GM18907 (cell line): ENCODE measurements at regions not wholly inside any gene's neighbourhood (a gene's known extent, or its start where the extent isn't known, plus 50 kb on each side); places are given as distances from the start of the nearest gene placed in this dataset.
"Not testable (repeated sequence)": the region's sequence is repeated elsewhere in the genome, so short reads cannot be mapped to it uniquely, and the experiment has no call there.

ENCODE experiments used
- ATAC-seq: cut with Tn5 transposase; IDR thresholded peaks from one replicate; pipeline ENCODE4 v1.9.1; 2021; ENCODE audit warnings: mild to moderate bottlenecking, moderate library complexity; ENCODE audit not compliant: unreplicated experiment

GRCh38 chr10:6986927-6987326 lies 406.9 kb upstream of the PRKCQ start:
- no peak for ATAC-seq

DNA sequence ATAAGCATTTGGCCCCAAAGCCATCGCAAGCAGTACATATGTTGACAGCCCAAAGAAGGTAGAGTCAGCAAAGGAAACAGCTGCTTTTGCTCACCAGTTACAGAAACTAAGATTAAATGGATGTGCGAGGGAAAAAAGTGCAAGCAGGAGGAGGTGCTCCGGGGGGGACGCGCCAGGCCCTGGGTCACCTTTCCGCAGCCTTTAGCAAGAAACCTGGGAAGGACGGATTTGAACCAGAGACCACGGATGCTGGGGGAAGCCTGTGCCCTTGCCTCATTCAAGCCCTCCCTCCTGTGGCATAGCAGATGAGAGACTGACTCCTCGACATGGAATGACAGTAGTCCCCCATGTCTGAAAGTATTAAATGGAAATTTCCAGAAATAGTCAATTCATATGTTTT lies 405.6 kb upstream of the PRKCQ start:
- no peak for ATAC-seq

DNA sequence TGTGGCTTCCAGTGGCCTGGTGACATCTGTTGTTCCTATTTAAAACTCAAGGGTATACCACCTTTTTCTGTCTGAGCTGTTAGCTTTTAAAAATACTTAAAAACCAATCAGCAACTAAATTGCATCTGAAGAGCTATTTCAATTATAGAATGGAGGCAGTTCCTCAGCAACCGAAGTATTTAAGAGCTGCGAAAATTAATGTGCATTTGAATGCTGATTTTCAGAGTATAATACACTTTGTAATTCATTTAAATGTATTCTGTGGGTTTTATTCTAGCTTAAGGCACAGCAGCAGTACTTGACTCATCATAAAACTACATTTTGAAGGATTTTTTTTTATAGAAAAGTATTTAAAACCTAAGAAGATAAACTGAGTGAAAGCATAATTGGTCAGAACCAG lies 404.9 kb upstream of the PRKCQ start:
- no peak for ATAC-seq

GRCh38 chr10:6984016-6984415 lies 403.9 kb upstream of the PRKCQ start:
- ATAC-seq: not testable (repeated sequence)

DNA sequence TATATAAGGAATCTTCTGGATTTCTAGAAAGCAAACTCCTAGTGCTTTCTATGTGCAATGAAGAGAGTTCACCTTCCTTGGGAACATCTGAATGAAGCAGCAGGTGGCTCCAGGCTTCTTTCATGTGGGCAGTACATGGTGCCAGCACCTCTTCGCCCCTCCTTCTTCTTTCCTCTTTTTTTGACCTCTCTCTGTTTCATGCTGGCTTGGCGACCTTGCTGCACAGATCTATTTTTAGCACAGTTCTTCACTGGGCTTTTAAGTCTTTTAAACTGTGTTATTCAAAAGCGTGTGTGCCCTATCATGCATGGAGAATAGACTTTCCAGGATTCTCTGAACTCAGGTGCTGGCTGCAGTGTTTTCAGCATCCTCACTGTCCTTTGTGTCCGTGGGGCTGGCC lies 400.3 kb upstream of the PRKCQ start:
- ATAC-seq: no peak

DNA sequence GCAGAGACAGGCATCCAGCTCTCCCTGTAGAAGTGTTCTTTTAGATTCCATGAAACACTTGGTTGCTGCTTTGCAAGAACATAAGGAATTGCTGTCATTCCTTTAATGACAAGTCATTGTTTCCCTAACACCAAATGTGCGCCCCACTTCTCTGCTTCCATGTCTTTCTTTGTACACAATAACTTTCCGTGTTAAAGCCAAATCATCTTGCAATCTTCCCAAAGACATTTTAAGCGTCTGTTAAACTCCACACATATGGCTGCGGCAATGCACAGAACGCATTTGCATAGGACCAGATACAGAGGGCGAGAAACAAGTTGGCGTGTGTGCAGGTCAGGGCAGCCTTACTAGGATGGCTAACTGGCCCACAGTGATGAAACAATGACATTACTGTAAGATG lies 399.3 kb upstream of the PRKCQ start:
- ATAC-seq: no peak

- no peak for ATAC-seq
These were observed 398.1 kb upstream of the PRKCQ start for GRCh38 chr10:6978187-6978627.

DNA sequence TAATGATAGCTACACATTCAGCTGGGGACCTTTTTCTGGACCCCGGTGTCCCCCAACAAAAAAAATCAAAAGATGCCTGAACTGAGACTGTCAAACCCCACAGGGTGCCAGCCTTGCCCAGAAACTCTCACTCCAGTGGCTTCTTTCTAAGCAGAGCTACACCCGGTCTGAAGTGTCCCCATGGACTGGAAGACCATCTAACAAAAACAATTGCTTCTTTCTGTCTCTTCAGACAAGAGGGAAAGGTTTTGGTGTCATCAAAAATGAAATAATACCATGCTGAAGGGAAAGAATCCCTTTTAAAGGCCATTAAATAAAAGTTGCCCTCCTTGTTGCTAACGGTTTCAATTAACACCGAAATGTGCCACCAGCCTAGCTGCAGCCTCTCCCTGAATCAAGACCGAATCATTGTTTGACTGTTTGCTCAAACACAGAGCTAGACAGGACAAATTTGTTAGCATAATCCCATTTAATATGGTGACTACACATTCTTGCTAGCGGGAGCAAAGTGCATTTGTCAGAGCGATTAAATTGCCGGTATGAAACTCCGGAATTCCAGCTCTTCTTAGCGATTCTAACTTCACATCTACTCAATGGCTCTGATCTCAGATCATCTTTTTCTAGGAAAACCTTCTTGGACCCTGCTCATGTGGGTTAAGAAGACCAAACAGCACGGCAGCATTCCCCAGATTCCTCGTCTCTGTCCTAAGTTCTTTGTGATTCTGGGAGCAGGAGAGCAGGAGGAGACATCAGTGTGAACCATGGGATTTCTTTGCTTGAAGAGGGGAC lies 397.5 kb upstream of the PRKCQ start:
- no peak for ATAC-seq

GRCh38 chr10:6973899-6974298 lies 393.8 kb upstream of the PRKCQ start:
- no peak for ATAC-seq

DNA sequence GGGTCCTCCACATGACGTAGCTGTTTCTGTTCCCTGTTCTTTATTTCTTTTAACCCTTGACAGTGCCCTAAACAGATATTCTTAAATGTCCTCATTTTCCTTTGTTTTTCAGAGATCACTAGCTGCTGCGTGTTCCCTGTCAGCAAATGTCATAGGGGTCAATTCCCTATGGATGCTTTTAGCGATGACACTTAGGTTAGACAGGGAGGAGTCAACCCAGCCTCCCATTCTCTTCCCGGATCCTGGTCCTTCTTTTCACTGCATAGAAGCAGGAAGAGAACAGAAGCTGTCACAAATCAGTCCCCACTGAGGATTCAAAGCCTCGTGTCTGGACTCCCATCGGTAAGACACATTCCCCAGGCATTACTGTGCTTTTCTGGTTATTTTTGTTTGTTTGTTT lies 392.1 kb upstream of the PRKCQ start:
- ATAC-seq: no peak

DNA sequence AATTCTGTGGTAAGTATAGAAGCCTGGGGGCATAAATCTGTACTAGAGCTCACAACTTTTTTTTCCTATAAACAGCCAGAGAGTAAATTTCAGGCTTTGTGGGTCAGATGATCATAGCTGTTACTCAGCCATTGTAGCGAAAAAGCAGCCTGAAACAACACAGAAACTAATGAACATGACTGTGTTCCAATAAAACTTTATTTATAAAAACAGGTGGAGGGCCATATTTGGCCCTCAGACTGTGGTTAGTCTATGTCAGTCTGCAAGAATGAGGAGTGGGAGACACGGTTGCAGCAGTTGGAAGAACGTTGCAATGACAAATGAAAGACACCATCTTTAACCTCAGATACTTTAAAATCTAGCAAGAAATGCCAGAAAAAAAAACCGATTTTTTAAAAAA lies 389.6 kb upstream of the PRKCQ start:
- ATAC-seq: no peak

- ATAC-seq: no peak
These were observed 384.5 kb upstream of the PRKCQ start for GRCh38 chr10:6964543-6964942.

DNA sequence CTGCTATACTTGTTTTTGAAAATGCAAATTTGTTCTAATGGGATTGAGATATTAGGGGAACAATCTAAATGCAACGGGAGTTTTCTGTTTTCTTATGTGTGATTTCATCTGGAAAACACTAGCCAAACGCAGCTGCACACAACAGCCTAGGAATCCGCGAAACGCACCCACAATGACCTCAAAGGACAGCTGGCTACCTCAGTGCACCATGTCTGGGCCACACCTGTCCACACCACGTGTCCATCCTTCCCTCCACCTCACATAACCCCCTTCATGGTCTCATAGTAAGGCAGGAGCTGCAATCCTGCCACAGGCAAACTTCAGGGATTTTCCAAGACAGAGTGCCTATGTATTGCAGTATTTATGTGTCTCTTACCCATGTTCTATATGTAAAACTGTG lies 382.5 kb upstream of the PRKCQ start:
- ATAC-seq: no peak

- no peak for ATAC-seq
These were observed 378.6 kb upstream of the PRKCQ start for GRCh38 chr10:6958711-6959110.

DNA sequence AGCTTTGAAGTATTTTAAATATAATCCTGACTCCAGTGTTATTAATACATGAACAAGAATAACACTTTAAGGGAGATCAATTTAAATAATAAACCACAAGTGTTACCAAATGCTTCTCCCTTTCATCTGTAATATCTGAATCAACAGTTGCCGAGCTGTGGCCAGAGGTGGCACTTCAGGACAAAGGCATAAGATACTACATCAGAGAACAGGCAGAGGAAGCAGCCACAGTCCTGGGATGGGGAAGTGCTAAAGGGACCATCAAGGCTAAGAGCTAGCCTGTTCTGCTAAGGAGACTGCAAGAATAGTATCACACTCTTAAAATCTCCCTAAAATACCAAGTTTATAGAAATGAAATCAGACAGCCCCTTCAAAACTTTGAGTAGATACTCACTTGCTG lies 378.2 kb upstream of the PRKCQ start:
- no peak for ATAC-seq

DNA sequence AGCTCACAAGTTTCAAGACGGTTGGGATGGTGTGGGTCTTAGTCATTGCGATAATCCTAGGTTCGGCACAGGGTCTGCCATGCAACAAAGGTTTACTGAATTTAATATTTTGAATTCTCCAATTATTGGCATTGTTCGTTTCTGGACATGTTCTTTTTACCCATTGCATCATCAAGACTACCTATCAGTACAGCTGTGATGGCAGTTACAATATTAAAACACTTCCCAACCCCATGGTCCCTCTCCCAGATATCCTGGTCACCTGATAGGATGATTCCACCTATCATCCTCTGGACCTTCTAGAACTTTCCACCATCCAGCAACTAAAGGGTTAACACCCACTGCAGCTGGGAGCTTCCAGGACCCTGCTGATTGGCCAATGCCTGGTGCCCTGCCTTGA lies 377.8 kb upstream of the PRKCQ start:
- no peak for ATAC-seq

DNA sequence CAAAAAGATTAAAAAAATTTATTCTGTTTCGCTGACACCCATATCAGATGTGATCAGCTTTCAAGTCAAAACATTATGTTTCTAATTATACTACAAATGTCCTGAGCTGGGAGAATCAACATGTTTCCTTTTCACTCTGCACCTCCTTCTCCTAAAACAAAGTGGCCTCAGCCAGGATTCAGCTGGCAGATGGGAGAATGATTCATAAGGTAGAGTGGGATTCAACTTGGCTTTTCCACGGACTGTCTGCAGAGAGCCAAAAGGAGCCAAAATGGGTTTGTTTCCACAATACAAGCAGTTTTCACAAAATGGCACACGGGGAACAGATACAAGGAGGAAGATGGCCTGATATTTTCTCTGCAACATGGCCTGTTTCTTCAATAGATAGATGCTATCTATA lies 376.5 kb upstream of the PRKCQ start:
- ATAC-seq: no peak

DNA sequence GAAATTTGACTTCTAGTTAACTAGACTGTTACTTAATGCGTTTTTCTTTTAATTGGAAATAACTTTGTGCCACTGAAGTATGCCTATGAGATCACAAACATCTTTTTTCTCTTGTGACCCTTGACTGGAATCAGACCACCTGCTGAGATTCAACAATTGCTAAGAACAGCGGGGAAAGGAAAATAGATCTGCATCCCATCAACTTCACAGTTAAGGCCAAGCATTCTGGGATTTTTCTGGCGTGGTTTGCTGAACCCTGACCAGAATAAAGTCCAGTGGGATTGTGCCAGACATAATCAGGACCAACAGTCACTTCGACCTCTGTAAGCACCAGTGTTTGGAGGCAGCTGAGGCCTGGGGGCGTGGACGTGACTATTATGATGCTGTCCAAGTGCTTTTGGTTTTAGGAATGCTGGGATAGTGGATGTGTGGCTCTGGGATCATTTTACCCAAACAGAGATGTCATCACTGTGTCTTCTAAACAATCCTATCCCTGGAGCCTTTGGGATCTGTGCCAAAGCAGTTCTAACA lies 373.3 kb upstream of the PRKCQ start:
- no peak for ATAC-seq

GRCh38 chr10:6951732-6952131 lies 371.7 kb upstream of the PRKCQ start:
- ATAC-seq: no peak

- ATAC-seq: no peak
These were observed 370.1 kb upstream of the PRKCQ start for GRCh38 chr10:6950133-6950532.

- no peak for ATAC-seq
These were observed 364.4 kb upstream of the PRKCQ start for GRCh38 chr10:6944436-6944835.

- no peak for ATAC-seq
These were observed 358.3 kb upstream of the PRKCQ start for GRCh38 chr10:6938384-6938783.

GRCh38 chr10:6936931-6937330 lies 356.9 kb upstream of the PRKCQ start:
- ATAC-seq: no peak
